GM19397 (cell line): ENCODE measurements at regions not wholly inside any gene's neighbourhood (a gene's known extent, or its start where the extent isn't known, plus 50 kb on each side); places are given as distances from the start of the nearest gene placed in this dataset.
"Not testable (repeated sequence)": the region's sequence is repeated elsewhere in the genome, so short reads cannot be mapped to it uniquely, and the experiment has no call there.

Source experiments
- ATAC-seq: cut with Tn5 transposase; IDR thresholded peaks from one replicate; pipeline ENCODE4 v1.9.1; 2021; ENCODE audit warnings: mild to moderate bottlenecking, moderate library complexity; ENCODE audit not compliant: unreplicated experiment

DNA sequence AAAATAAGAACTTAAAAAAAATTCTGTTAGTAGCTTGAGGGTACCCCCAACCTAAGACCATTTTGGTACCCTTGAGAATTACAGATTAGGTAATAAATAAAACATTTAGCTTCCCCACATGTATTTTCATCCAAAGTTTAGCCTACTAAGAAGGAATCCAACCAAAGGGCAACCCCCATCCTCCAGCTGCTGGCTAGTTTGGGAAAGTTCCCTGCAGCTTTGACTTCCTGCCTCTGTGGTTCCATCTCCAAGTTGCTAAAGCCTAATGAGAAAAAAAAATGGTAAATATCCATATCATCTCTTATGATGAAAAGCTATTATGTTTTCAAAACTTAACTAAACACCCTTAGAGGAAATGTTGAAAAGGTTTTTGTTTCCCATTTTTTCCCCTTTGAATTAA is 547.2 kb downstream of the ANKRD7 start:
- no peak for ATAC-seq

DNA sequence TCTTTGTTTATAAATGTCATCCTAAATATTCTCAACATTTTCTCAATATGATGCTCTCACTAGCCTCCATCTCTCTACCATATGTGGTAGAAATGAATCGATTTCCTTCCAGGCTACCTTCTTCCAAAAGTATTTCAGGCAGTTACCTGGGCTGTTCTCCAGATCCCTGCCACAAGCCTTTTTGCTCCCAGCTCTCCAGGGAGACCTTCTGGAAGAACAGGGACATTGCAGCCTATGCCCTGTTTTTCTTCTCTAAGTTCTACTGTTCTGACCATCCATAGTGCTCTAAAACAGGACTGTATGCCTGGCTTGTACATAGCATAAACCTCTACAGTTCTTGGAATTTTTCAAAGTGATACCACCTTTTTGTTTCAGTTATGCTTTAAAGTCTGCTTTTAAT is 552.8 kb downstream of the ANKRD7 start:
- no peak for ATAC-seq

DNA sequence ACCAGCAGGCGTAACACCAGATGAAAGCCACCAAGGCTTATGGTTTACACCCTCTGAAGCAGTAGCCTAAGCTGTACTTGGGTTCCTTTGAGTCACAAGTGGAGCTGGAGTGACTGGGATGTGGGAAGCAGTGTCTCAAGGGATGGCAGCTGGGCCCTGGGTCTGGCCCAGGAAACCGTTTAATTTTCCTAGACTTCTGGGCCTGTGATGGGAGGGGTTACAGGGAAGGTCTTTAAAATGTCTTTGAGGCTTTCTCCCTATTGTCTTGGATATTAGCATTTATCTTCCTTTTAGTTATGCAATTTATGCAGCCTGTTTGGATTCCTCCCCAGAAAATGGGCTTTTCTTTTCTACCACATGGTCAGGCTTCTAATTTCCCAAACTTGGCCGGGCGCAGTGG is 568.2 kb downstream of the ANKRD7 start:
- no peak for ATAC-seq

DNA sequence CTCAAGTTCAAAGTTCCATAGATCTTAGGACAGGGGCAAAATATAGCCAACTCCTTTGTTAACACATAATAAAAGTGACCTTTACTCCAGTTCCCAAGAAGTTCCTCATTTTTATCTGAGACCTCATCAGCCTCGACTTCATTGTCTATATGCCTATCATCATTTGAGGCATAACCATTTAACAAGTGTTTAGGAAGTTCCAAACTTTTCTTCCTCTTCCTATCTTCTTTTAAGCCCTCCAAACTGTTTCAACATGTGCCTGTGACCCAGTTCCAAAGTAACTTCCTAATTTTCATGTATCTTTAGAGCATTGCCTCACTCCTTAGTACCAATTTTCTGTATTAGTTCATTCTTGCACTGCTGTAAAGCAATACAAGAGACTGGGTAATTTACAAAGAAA is 569.1 kb downstream of the ANKRD7 start:
- ATAC-seq, result no peak

DNA sequence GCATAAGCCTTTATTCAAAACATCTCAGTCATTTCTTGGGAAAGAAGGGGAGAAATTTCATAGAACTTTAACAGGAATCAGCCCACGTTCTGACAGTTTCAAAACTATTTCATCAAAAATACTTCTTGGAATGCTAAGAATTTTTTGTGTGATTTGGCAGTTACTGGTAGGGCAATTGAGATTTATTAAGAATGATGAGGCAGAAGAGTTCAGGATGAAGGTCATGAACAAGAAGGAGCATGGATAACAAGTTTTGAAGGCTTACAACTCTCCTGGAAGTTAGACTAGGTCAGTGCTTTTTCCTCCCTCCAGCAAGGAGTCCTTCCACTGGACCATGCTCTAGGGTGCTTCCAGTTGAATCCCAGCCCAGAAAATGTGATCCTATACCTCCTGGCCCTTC is 569.9 kb downstream of the ANKRD7 start:
- no peak for ATAC-seq

DNA sequence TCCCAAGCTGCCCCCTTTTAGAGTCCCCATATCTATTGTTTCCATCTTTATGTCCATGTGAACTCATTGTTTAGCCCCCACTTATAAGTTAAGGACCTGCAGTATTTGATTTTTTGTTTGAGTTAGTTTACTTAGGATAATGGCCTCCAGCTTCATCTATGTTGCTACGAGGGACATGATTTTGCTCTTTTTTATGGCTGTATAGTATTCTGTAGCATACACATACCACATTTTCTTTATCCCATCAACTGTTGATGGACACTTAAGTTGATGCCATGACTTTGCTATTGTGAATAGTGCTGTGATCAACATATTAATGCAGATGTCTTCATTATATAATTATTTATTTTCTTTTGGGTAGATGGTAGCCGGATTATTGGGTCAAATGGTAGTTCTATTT is 576.9 kb downstream of the ANKRD7 start:
- no peak for ATAC-seq

DNA sequence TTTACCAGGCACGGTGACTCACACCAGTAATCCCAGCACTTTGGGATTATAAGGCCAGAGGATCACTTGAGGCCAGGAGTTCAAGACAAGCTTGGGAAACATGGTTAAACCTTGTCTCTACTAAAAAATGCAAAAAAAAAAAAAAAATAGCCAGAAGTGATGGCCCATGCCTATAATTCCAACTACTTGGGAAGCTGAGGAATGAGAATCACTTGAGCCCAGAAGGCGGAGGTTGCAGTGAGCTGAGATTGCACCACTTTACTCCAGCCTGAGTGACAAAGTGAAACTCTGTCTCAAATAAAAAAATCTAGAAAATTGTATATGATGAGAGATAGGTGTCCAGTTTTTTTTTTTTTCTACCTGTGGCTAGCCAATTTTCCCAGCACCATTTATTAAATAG is 578.2 kb downstream of the ANKRD7 start:
- ATAC-seq, result no peak

DNA sequence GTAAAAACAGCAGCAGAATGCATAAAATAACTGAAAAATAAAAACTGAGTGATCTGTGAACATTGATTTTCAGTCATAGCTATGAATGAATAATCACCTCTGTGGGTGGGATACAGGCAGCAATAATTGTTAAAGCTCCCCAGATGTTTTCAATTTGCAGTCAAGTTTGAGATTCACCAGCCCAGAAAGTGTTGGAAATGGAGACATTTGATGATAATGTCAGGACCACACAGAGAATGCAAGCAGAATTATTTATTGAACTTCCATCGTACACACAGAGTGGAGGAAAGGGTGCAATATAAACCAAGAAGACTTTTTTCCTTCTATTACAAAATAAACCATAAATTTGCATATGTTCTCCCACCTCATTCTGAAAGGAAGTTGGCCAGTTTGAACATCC is 601.7 kb downstream of the ANKRD7 start:
- no peak for ATAC-seq

- peak; percentile 99 for ATAC-seq
Observed at GRCh38 chr7:118836933-118837332, 612.4 kb downstream of the ANKRD7 start.

DNA sequence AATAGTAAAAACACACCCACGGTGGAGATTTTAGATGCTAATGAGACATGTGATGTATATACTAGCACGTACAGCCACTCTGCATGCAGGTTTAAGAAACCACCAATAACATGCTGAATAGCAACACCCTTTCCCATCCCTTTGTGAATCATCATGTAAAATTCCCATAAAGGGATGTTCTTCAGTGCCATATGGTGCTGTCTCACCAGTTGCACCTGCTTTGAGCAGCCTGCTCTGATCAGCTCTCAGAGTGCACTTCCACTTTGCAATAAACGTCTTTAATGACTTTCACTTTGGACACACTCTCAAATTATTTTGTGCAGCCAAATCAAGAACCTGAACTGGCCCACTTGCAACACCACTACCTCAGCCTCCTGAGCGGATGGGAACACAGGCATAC is 615.0 kb downstream of the ANKRD7 start:
- ATAC-seq, result no peak

DNA sequence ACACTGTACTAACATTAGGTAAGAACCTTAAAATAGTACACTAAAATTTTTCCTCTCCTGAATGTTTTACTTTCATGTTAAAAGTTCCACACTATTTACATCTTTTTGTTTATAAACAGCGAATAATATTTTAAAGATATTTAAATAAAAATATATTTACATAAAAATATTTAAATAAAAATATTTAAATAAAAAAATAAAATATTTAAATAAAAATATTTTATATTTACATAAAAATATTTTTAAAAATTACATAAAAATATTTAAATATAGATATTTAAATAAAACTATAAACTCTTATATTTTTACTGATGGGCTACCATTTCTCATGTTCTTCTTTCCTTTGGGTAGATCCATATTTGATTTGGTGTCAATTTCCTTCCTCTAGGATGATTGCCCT is 619.0 kb downstream of the ANKRD7 start:
- no peak for ATAC-seq

DNA sequence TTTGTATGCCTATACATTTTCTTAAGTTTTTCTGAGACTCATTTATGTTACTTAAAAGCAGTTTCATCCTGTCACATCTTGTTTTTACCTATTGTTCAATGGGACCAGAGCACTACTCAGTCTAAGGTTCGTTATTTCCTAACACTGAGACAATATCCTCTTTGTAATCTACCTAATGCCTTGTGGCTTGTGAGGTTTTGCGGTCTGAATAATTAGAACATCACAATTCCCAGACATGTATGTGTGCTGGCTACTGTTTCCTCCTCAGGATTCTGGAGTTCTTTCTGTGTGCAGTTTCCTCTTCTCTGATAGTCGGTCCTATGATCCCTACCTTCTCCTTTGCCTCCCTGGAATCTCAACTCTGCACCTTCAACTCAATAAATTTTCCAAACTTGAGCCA is 620.2 kb downstream of the ANKRD7 start:
- ATAC-seq, result no peak

GRCh38 chr7:118845791-118846190 is 621.3 kb downstream of the ANKRD7 start:
- ATAC-seq, result no peak

DNA sequence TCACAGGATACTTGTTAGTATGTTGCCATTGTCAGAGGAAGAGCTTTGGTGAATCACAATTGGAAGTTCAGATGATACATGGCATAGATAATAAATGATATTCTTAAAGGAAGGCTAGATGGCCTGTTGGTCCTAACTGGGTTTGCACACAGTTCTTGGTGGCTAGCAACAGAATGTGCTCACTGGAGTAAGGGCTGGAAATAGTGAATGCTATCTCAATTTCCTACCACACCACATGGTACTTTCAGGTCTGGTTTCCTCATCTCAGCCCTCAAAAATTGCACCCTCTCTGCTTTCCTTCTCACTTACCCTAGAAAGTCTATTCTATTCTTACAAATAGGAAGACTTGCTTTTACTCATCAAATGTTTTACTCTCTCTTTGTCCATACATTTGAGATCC is 622.5 kb downstream of the ANKRD7 start:
- no peak for ATAC-seq

- ATAC-seq, result no peak
Observed at GRCh38 chr7:118855290-118855689, 630.8 kb downstream of the ANKRD7 start.

DNA sequence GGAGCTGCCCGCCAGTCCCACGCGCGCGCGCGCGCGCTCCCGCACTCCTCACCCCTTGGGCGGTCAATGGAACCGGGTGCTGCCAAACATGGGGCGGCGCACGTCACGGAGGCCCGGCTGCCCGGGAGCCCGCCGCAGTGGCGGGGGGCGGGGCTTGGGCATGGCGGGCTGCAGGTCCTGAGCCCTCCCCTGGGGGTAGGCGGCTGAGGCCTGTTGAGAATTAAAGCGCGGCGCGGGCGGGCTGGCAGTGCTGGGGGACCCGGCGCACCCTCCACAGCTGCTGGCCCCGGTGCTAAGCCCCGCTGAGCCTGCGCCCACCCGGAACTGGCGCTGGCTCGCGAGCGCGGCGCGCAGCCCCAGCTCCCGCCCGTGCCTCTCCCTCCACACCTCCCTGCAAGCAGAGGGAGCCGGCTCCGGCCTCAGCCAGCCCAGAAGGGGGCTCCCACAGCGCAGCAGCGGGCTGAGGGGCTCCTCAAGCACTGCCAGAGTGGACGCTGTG is 634.2 kb downstream of the ANKRD7 start:
- peak; percentile 58 for ATAC-seq

DNA sequence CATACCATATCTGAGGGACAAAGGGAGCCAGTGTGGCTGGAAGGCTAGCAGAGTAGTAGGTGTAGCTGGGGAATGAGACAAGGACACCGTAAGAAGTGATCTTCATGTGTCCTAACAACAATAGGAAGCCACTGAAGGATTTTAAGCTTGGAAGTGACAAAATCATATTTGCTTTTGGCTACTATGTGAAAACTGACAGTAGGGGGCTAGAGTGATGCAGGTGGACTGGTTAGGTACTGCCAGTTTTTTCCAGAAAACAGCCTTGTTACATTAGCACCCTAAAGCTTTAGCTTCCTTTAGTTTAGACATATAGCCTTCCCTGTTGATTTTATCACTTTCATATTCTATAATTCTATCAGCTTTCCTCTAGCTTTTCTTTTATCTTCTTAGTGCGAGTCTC is 637.1 kb downstream of the ANKRD7 start:
- ATAC-seq, result no peak

DNA sequence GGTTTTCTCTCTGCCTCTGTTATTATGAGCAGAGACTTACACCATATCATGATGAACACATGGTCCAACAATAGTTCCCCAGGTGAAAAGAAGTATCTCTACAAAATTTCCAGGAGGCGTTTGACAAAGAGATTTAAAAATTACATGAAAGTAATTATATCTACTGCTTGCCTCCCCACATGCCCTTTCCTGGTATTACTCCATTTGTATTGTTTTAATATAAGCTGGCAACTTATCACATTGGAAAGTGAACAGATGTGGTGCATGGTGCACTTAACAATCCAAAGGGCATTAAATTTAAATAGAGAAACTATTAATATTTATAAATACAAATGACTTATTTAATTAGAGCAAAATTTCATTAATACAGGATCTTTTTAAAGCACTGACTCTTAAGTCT is 638.2 kb downstream of the ANKRD7 start:
- ATAC-seq, result no peak

GRCh38 chr7:118863966-118864365 is 639.5 kb downstream of the ANKRD7 start:
- no peak for ATAC-seq

GRCh38 chr7:118867860-118868259 is 643.4 kb downstream of the ANKRD7 start:
- ATAC-seq, result no peak

GRCh38 chr7:118869141-118869540 is 644.6 kb downstream of the ANKRD7 start:
- ATAC-seq, result not testable (repeated sequence)

DNA sequence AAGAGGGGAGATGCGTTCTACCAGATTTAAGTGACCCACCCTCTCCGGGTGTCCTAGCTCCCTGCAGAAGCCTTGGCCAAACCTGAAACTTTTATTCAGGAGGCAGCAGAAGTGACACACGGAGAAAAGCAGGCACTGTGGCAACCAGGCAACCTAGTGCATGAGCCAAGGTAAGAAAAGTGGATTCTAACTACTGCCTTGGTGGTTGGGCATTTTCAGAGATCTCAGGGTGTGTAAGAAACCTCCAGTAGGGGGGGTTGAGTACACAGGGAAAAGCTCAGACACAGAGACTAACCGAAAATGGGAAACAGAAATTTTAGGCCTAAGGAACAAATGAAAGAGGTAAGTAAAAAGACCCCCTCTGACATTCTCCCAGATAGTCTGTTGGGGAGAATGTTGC is 645.7 kb downstream of the ANKRD7 start:
- ATAC-seq, result no peak

- no peak for ATAC-seq
Observed at GRCh38 chr7:118872568-118872967, 648.1 kb downstream of the ANKRD7 start.

GRCh38 chr7:118877187-118877586 is 652.7 kb downstream of the ANKRD7 start:
- no peak for ATAC-seq
